IPS-18a (cell line): ENCODE measurements at regions not wholly inside any gene's neighbourhood (a gene's known extent, or its start where the extent isn't known, plus 50 kb on each side); places are given as distances from the start of the nearest gene placed in this dataset.

Experiments used
- H3K27ac ChIP-seq: one replicate; pipeline ENCODE4 v1.5.1; 2013; ENCODE audit warnings: low read length
- H3K27me3 ChIP-seq: one replicate; pipeline ENCODE4 v1.6.1; 2013; ENCODE audit warnings: mild to moderate bottlenecking, low read length; ENCODE audit not compliant: control insufficient read depth, insufficient read depth
- H3K36me3 ChIP-seq: one replicate; pipeline ENCODE4 v1.6.1; 2013; ENCODE audit warnings: low read depth, low read length; ENCODE audit not compliant: control insufficient read depth
- H3K4me1 ChIP-seq: one replicate; pipeline ENCODE4 v1.6.1; 2013; ENCODE audit warnings: low read depth, low read length; ENCODE audit not compliant: control insufficient read depth
- H3K4me3 ChIP-seq: one replicate; pipeline ENCODE4 v1.5.1; 2013; ENCODE audit warnings: low read length
- H3K9ac ChIP-seq: one replicate; pipeline ENCODE4 v1.6.1; 2013; ENCODE audit warnings: mild to moderate bottlenecking, low read length, moderate library complexity
- H3K9me3 ChIP-seq: one replicate; pipeline ENCODE4 v1.6.1; 2013; ENCODE audit warnings: low read depth, low read length; ENCODE audit not compliant: control insufficient read depth

DNA sequence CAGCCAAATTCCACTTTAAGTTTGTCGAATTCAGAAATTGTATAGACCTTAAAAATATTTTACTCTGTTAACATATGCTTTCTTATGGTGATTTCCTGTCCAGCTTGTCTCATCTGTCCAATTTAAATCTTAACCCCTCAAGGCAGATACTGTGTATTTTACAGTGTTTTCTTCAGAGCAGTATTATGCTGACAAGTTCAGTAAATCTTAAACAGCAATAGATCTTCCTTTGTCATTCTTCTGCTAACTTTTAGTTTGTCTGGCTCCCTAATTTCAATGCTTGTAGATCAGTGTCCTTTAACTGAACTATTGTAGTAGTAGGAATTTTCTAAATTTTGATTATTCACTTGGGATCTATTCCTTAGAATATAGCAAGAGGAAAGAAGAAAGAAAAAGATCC is 52.8 kb upstream of the MEIS1 start:
- Histone ChIP-seq H3K4me3 (no peak overlapping the region), H3K9me3 (no peaks in the 10 kb centered on the region), H3K4me1 (no peaks in the 10 kb centered on the region), H3K27me3 (no peaks in the 10 kb centered on the region), H3K27ac (no peak overlapping the region), H3K36me3 (no peaks in the 10 kb centered on the region), H3K9ac (no peak overlapping the region)

DNA sequence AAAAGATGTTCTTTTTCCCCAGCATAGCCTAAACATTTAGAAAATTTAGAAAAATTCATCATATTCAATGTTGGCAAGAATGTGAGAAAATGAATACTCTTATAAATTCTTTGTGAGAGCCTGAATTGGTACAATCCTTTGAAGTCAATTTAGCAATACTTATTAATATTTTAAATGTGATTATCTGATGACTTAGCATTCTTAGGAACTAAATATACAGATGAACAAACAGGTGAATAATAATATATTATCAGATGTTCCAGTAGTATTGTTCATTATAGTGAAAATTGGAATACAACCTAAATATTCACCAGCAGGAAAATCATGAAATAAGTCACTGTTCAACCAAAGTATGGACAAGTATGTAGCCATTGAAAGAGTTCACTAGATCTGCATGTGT is 55.5 kb upstream of the MEIS1 start:
- H3K4me1 ChIP-seq, result no peaks in the 10 kb centered on the region
- H3K27me3 ChIP-seq, result no peaks in the 10 kb centered on the region
- H3K4me3 ChIP-seq, result no peak overlapping the region
- no peaks in the 10 kb centered on the region for H3K9me3 ChIP-seq
- H3K36me3 ChIP-seq, result no peaks in the 10 kb centered on the region
- H3K9ac ChIP-seq, result no peak overlapping the region
- H3K27ac ChIP-seq, result no peak overlapping the region

DNA sequence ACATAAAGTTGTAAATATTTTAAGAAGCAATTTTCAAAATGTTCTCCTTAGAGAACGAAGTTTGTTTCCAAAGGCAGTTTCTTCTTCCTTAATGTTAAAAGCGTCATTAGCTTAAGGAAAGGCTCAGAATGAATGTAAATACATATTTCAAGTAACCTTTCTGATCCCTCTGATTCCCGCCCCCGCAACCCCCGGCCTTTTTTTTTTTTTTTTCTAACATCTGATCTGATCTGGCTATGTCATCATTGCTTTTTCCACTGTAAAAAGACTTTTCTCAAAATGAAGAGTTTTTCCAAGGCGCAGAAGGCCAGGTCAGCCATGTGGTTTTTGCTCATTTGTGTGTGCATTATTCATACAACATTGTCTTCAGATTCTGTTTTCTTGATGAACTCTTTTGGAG is 57.1 kb upstream of the MEIS1 start:
- Histone ChIP-seq H3K4me3 (no peak overlapping the region), H3K4me1 (no peaks in the 10 kb centered on the region), H3K9ac (no peak overlapping the region), H3K27ac (no peak overlapping the region), H3K36me3 (no peaks in the 10 kb centered on the region), H3K27me3 (no peaks in the 10 kb centered on the region), H3K9me3 (no peaks in the 10 kb centered on the region)

DNA sequence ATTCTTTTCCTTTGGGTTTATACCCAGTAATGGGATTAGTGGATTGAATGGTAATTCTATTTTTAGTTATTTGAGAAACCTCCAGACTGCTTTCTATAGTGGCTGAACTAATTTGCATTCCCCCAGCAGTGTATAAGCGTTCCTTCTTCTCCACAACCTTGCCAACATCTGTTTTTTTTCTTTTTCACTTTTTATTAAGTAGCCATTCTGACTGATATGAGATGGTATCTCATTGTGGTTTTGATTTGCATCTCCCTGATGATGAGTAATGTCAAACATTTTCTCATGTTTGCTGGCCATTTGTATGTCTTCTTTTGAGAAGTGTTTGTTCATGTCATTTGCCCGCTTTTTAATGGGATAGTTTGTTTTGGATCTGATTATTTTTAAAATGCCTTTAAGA is 64.1 kb upstream of the MEIS1 start:
- Histone ChIP-seq H3K27me3 (no peaks in the 10 kb centered on the region), H3K9ac (no peak overlapping the region), H3K4me1 (no peaks in the 10 kb centered on the region), H3K27ac (no peak overlapping the region), H3K9me3 (no peaks in the 10 kb centered on the region), H3K4me3 (no peak overlapping the region), H3K36me3 (no peaks in the 10 kb centered on the region)

DNA sequence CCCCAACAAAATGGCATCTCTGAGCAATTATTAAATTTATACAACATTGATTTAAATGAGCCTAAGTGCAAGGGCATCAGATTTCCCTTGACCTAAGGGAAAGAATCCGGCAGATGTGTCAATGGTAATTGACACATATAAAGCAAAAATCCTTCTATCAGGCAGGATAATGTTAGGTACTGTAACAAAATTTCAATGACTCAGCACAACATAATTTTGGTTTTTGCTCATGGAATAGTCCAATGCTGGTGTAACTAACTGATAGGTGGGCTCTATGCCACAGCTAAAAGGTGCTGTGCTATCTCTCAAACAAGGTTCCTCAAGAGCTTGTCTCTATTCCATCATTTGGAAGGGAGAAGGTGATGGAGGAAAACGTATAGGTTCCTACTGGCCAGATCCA is 68.3 kb upstream of the MEIS1 start:
- Histone ChIP-seq H3K36me3 (no peaks in the 10 kb centered on the region), H3K9me3 (no peaks in the 10 kb centered on the region), H3K27ac (no peak overlapping the region), H3K9ac (no peak overlapping the region), H3K4me3 (no peak overlapping the region), H3K4me1 (peaks cover 9% of the 10 kb centered on the region), H3K27me3 (no peaks in the 10 kb centered on the region)

DNA sequence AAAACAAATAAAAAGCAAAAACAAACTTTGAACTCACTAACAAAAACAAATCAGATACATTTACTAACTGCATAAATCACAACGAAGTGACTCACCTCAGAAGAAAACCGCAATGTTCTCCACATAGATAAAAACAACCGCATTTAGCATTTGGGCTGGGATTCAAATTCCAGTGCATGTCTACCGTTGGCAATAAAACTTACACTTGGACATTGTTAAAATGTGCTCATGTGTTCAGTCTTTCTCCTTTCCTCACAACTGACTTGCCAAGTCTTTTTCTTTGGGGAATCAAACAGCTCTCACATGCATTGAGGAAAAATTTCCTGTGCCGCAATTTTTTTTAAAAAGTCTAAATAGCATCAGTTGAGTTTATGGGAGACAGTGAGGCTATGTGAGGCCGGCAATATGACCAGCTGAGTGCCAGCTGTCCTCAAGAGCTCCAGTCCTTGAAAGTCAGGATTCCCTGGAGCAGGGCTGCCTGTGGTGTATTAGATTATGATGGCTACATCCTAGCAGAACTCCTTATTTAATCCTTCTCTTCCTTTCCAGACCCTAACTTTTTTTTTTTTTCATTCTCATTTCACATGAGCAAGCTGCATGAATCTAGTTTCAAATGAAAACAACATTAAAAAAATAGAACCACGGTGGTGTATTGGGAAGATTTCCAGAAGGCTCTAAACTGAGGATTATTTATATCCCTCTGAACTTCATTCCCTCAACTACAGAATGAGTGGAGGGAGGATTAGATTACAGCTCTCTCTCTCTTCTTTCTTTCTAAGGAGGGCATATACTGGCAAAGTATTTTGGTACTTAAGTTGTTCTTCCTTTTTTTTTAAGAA is 70.2 kb upstream of the MEIS1 start:
- H3K9ac ChIP-seq, result no peak overlapping the region
- no peak overlapping the region for H3K27ac ChIP-seq
- no peaks in the 10 kb centered on the region for H3K27me3 ChIP-seq
- H3K36me3 ChIP-seq, result no peaks in the 10 kb centered on the region
- no peaks in the 10 kb centered on the region for H3K9me3 ChIP-seq
- peaks cover 9% of the 10 kb centered on the region for H3K4me1 ChIP-seq
- no peak overlapping the region for H3K4me3 ChIP-seq

DNA sequence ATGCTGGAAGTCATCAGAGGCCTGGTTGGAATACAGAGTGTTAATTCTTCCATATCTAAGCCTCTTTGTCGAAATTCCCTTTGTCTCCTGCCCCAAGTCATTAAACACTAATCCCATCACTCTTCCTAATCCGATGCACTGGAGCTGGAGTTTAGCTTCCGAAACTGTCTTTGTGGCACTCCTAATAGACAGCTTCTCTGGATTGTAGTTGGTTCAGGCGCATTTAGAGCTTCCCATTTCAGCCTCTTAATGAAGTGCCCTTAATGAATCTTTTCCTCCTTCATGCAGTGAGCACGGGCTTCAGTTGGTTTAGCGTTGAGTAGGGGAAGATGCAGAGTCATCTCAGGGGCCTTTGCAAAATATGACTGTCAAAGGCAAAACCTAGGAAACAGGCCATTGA is 72.2 kb upstream of the MEIS1 start:
- no peaks in the 10 kb centered on the region for H3K9me3 ChIP-seq
- no peak overlapping the region for H3K27ac ChIP-seq
- no peak overlapping the region for H3K4me3 ChIP-seq
- peaks cover 9% of the 10 kb centered on the region for H3K4me1 ChIP-seq
- H3K27me3 ChIP-seq, result no peaks in the 10 kb centered on the region
- H3K36me3 ChIP-seq, result no peaks in the 10 kb centered on the region
- no peak overlapping the region for H3K9ac ChIP-seq

DNA sequence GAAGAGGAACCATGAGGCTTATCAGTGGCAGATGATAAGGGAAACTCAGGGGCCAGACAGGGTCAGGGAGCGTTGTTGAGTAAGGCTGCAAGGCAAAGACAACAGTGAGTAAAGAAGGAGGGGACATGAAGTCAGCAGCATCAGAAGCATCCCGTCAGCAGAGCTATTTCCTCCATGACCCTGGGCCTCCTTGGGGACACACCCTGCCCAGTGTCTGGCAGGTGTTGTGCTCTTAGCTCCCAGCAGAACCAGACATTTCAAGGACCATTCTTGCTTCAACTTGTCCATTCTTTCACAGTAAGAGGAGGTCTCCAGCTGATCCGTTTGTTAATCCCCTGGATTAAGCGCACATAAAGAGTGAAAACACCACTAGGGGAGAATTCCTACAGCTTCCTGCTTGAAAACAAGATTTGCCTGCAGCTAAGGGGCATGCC is 88.7 kb upstream of the MEIS1 start:
- H3K9me3 ChIP-seq, result peaks cover 5% of the 10 kb centered on the region
- H3K27me3 ChIP-seq, result no peaks in the 10 kb centered on the region
- H3K4me1 ChIP-seq, result no peaks in the 10 kb centered on the region
- H3K4me3 ChIP-seq, result no peak overlapping the region
- H3K36me3 ChIP-seq, result no peaks in the 10 kb centered on the region
- no peak overlapping the region for H3K27ac ChIP-seq
- H3K9ac ChIP-seq, result no peak overlapping the region

DNA sequence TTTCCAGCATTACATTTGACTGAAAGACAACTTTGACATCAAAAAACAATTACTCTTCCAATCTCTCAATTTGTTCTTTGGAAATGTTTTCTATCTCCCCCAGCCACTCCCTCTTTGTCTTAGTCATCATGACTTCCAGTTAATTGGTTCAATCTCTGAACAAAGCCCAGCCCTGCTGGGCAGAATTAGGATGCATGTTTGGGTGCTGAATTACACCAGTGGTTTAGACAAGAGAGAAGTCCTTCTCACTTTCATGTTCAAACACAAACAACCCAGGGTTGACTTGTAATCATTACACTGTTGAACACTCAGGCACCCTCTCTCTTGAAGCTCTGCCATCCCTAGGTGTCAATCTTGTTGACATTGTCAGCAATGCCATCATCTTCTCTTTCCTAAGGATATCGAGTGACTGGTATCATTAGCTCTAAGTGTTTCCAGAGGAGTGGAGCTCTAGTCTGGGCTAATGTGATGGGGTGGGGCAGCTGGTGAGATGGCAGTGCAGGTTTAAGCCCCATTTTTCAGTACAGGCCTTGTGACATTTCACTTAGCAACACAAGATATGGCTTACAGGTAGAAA is 90.8 kb upstream of the MEIS1 start:
- H3K9ac ChIP-seq, result no peak overlapping the region
- H3K4me1 ChIP-seq, result no peaks in the 10 kb centered on the region
- H3K36me3 ChIP-seq, result no peaks in the 10 kb centered on the region
- no peak overlapping the region for H3K27ac ChIP-seq
- no peaks in the 10 kb centered on the region for H3K27me3 ChIP-seq
- peaks cover 5% of the 10 kb centered on the region for H3K9me3 ChIP-seq
- H3K4me3 ChIP-seq, result no peak overlapping the region

DNA sequence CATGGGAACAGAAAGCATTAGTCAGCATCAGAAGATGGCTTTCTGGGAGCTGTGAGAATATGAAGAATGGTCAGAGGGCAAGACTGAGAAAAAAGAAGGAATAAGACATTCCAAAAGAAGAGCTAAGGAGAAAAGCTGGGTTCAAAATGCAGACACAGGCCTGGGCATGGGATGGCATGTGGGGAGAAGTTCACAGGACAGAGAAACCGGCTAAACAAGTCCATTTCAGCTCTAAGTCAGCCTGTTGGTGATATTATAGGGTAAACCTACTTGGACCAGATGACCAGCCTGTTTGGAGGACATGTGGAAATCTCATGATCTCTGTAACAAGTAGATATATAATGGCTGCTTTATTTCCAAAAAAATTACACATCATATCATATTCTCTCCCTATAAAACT is 91.7 kb upstream of the MEIS1 start:
- H3K4me1 ChIP-seq, result no peaks in the 10 kb centered on the region
- no peak overlapping the region for H3K27ac ChIP-seq
- H3K36me3 ChIP-seq, result no peaks in the 10 kb centered on the region
- no peaks in the 10 kb centered on the region for H3K27me3 ChIP-seq
- H3K4me3 ChIP-seq, result no peak overlapping the region
- peaks cover 5% of the 10 kb centered on the region for H3K9me3 ChIP-seq
- H3K9ac ChIP-seq, result no peak overlapping the region

DNA sequence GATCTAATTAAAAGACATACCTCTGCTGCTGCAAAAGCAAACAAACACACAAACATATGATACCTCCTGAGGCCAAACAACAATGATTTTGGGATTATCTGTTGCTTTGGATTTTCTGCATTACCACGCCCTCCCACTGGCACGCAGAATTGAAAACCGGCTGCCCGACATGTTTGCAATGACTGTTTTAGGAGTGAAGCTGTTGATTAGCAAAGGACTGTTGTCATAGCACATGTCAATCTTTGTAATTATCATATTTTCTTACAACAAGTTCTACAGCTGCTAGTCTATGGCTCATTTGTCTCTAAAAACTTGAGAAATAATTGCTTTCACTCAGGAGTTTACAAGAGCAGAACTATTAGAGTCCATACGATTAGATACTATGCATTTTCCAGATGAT is 94.4 kb upstream of the MEIS1 start:
- Histone ChIP-seq H3K4me3 (no peak overlapping the region), H3K27me3 (no peaks in the 10 kb centered on the region), H3K27ac (no peak overlapping the region), H3K4me1 (no peaks in the 10 kb centered on the region), H3K9me3 (peaks cover 5% of the 10 kb centered on the region), H3K36me3 (no peaks in the 10 kb centered on the region), H3K9ac (no peak overlapping the region)
